WTC11 (cell line): ENCODE measurements at regions not wholly inside any gene's neighbourhood (a gene's known extent, or its start where the extent isn't known, plus 50 kb on each side); places are given as distances from the start of the nearest gene placed in this dataset.
"Not testable (repeated sequence)": the region's sequence is repeated elsewhere in the genome, so short reads cannot be mapped to it uniquely, and the experiment has no call there.

Experiments used
- ATAC-seq: fragments of 200-7000 bp; cut with Tn5 transposase; 2 replicates; pipeline ENCODE4 v1.10.0; 2021; ENCODE audit warnings: mild to moderate bottlenecking, moderate library complexity
- CTCF ChIA-PET: fragments of 300-600 bp; sonication (Branson Sonifier 250); formaldehyde crosslinking; loops from one replicate; lab custom pipeline; 2021; ENCODE audit warnings: antibody characterized with exemption; lab: Charles Lee
- POLR2A ChIA-PET: fragments of 350-600 bp; sonication (Branson Sonifier 250); formaldehyde crosslinking; loops from one replicate; lab custom pipeline; 2021; ENCODE audit warnings: antibody characterized with exemption; lab: Charles Lee
- DNase-seq: peaks from one replicate; pipeline ENCODE4 v3.0.0; 2021; ENCODE audit warnings: low spot score
- H3K27ac Mint-ChIP-seq: 2 replicates; pipeline ENCODE4 v1.8.0; 2021; ENCODE audit warnings: mixed read lengths
- H3K27me3 Mint-ChIP-seq: 2 replicates; pipeline ENCODE4 v1.8.0; 2021; ENCODE audit warnings: low read depth, mild to moderate bottlenecking, moderate library complexity, mixed read lengths
- H3K36me3 Mint-ChIP-seq: 2 replicates; pipeline ENCODE4 v1.8.0; 2021; ENCODE audit warnings: mixed read lengths
- H3K4me1 Mint-ChIP-seq: 2 replicates; pipeline ENCODE4 v1.8.0; 2022; ENCODE audit warnings: mixed read lengths
- H3K4me3 Mint-ChIP-seq: 2 replicates; pipeline ENCODE4 v1.8.0; 2021; ENCODE audit warnings: mild to moderate bottlenecking, moderate library complexity, mixed read lengths
- H3K9me3 Mint-ChIP-seq: 2 replicates; pipeline ENCODE4 v1.8.0; 2021; ENCODE audit warnings: mixed read lengths
- E2F4 ChIP-seq: sonication (generic); formaldehyde crosslinking; IDR thresholded peaks from 2 replicates; pipeline ENCODE4 v1.8.1; 2022; ENCODE audit warnings: low read depth, mild to moderate bottlenecking, moderate library complexity, missing genetic modification reagents, borderline replicate concordance
- FOXK1 ChIP-seq: sonication (generic); formaldehyde crosslinking; IDR thresholded peaks from 2 replicates; pipeline ENCODE4 v1.8.0; 2022; ENCODE audit warnings: mild to moderate bottlenecking, moderate library complexity, missing genetic modification reagents
- GTF2I ChIP-seq: fragments of 250-450 bp; sonication (Bioruptor Pico); conservative IDR thresholded peaks from 2 replicates; pipeline ENCODE4 v1.4.0; 2021; ENCODE audit warnings: mild to moderate bottlenecking
- HMGXB4 ChIP-seq: sonication (generic); formaldehyde crosslinking; IDR thresholded peaks from 2 replicates; pipeline ENCODE4 v1.8.1; 2023; ENCODE audit warnings: mild to moderate bottlenecking, moderate library complexity, missing genetic modification reagents
- IRF2 ChIP-seq: sonication (generic); formaldehyde crosslinking; IDR thresholded peaks from 2 replicates; pipeline ENCODE4 v1.8.0; 2022; ENCODE audit warnings: low read depth, missing genetic modification reagents, borderline replicate concordance
- MAX ChIP-seq: sonication (generic); formaldehyde crosslinking; IDR thresholded peaks from 2 replicates; pipeline ENCODE4 v1.8.0; 2022; ENCODE audit warnings: mild to moderate bottlenecking, missing genetic modification reagents
- NFATC4 ChIP-seq: fragments of 250-450 bp; sonication (Bioruptor Pico); IDR thresholded peaks from 2 replicates; pipeline ENCODE4 v1.9.0; 2021; ENCODE audit warnings: mild to moderate bottlenecking
- NFE2L1 ChIP-seq: sonication (generic); formaldehyde crosslinking; IDR thresholded peaks from 2 replicates; pipeline ENCODE4 v1.8.1; 2023; ENCODE audit warnings: missing genetic modification reagents
- OVOL2 ChIP-seq: fragments of 250-450 bp; sonication (Bioruptor Pico); IDR thresholded peaks from 2 replicates; pipeline ENCODE4 v1.9.0; 2021; ENCODE audit warnings: mild to moderate bottlenecking, borderline replicate concordance
- PRDM15 ChIP-seq: sonication (generic); formaldehyde crosslinking; IDR thresholded peaks from 2 replicates; pipeline ENCODE4 v1.8.0; 2022; ENCODE audit warnings: missing genetic modification reagents
- RORB ChIP-seq: fragments of 250-450 bp; sonication (Bioruptor Pico); IDR thresholded peaks from 2 replicates; pipeline ENCODE4 v1.9.0; 2021; ENCODE audit warnings: mild to moderate bottlenecking
- STAT6 ChIP-seq: sonication (generic); formaldehyde crosslinking; conservative IDR thresholded peaks from 2 replicates; pipeline ENCODE4 v1.8.1; 2023; ENCODE audit warnings: mild to moderate bottlenecking, low read depth, missing genetic modification reagents, moderate library complexity
- TEAD1 ChIP-seq: sonication (generic); formaldehyde crosslinking; IDR thresholded peaks from 2 replicates; pipeline ENCODE4 v1.8.0; 2022; ENCODE audit warnings: mild to moderate bottlenecking, missing genetic modification reagents
- ZBTB21 ChIP-seq: sonication (generic); formaldehyde crosslinking; IDR thresholded peaks from 2 replicates; pipeline ENCODE4 v1.8.1; 2023; ENCODE audit warnings: mild to moderate bottlenecking, missing genetic modification reagents, borderline replicate concordance
- ZNF121 ChIP-seq: sonication (generic); formaldehyde crosslinking; IDR thresholded peaks from 2 replicates; pipeline ENCODE4 v1.8.0; 2023; ENCODE audit warnings: missing genetic modification reagents

- ChIA-PET POLR2A (no interaction called here), CTCF (interaction anchor here (1.4 kb wide), 1 partner anchor 46 kb away, joined by 7 read pairs; no protein-coding TSS in a partner anchor)
- H3K9me3 Mint-ChIP-seq = no peaks in the 10 kb centered on the region
- no peak for TF ChIP-seq FOXK1 (CRISPR knock-in tag)
- no peaks in the 10 kb centered on the region for H3K36me3 Mint-ChIP-seq
- DNase-seq (no peak), ATAC-seq (no peak)
- no peak overlapping the region for H3K4me3 Mint-ChIP-seq
- H3K4me1 Mint-ChIP-seq = peaks cover 18% of the 10 kb centered on the region
- no peaks in the 10 kb centered on the region for H3K27me3 Mint-ChIP-seq
- H3K27ac Mint-ChIP-seq = no peak overlapping the region
Measured at GRCh38 chr3:13137941-13138832, 65.0 kb upstream of the IQSEC1 start.

GRCh38 chr3:13136848-13137247 is 63.6 kb upstream of the IQSEC1 start:
- peaks cover 18% of the 10 kb centered on the region for H3K4me1 Mint-ChIP-seq
- not testable (repeated sequence) for H3K27ac Mint-ChIP-seq, DNase-seq, H3K4me3 Mint-ChIP-seq, H3K27me3 Mint-ChIP-seq, H3K36me3 Mint-ChIP-seq, H3K9me3 Mint-ChIP-seq, ATAC-seq
- peak; percentile 89 for TF ChIP-seq ZNF121 (CRISPR knock-in tag)
- ChIA-PET POLR2A (interaction anchor here (0.6 kb wide), 1 partner anchor 123 kb away, joined by 3 read pairs; no protein-coding TSS in a partner anchor), CTCF (interaction anchor here (1.0 to 3.4 kb wide), 4 partner anchors 8 to 295 kb away, joined by 3 to 14 read pairs (median 4); partner anchors contain the start of gene RPL32)

- DNase-seq (no peak), ATAC-seq (no peak)
- H3K4me3 Mint-ChIP-seq = no peak overlapping the region
- H3K27ac Mint-ChIP-seq = 0 out of 2 replicates have a peak overlapping the region, but pooled peaks have one; percentile 6
- POLR2A ChIA-PET = interaction anchor here (0.6 kb wide), 1 partner anchor 123 kb away, joined by 3 read pairs; no protein-coding TSS in a partner anchor
- no peaks in the 10 kb centered on the region for H3K27me3 Mint-ChIP-seq
- peaks cover 18% of the 10 kb centered on the region for H3K4me1 Mint-ChIP-seq
- TF ChIP-seq ZBTB21 (CRISPR knock-in tag) (no peak), PRDM15 (CRISPR knock-in tag) (no peak), GTF2I (no peak), HMGXB4 (CRISPR knock-in tag) (no peak), STAT6 (CRISPR knock-in tag) (no peak), MAX (CRISPR knock-in tag) (no peak), E2F4 (no peak), NFE2L1 (CRISPR knock-in tag) (no peak), IRF2 (CRISPR knock-in tag) (no peak), RORB (CRISPR knock-in tag) (no peak), OVOL2 (CRISPR knock-in tag) (no peak), TEAD1 (no peak), NFATC4 (CRISPR knock-in tag) (no peak)
- H3K9me3 Mint-ChIP-seq = no peaks in the 10 kb centered on the region
- CTCF ChIA-PET = interaction anchor here (0.5 to 3.4 kb wide), 5 partner anchors 9 to 295 kb away, joined by 3 to 14 read pairs (median 3); partner anchors contain the start of gene RPL32
- no peaks in the 10 kb centered on the region for H3K36me3 Mint-ChIP-seq
Measured at GRCh38 chr3:13136426-13136825, 63.2 kb upstream of the IQSEC1 start.
